Small intestine (tissue), 7 donors: ENCODE measurements at regions not wholly inside any gene's neighbourhood (a gene's known extent, or its start where the extent isn't known, plus 50 kb on each side); places are given as distances from the start of the nearest gene placed in this dataset.

Experiments used
- DNase-seq, 2 donors: peaks; one replicate each; pipeline versions ENCODE4 v3.0.0 to v3.0.0-alpha.2; 2013
- FAIRE-seq: peaks from 2 replicates; lab custom pipeline; 2012; peaks lifted over from hg19 to GRCh38; lab: Jason Lieb, UNC
- H3K27ac ChIP-seq, 3 donors: one replicate each; pipeline ENCODE4 v1.5.1; 2013; ENCODE audit warnings: low read length in 2 of 3, mild to moderate bottlenecking in 2 of 3, control low read depth in 1 of 3, inconsistent platforms in 1 of 3, low read depth in 1 of 3, moderate library complexity in 1 of 3
- H3K27me3 ChIP-seq, 3 donors: one replicate each; pipeline ENCODE4 v1.6.1; 2013; ENCODE audit warnings: low read length in 3 of 3, inconsistent platforms in 1 of 3; ENCODE audit not compliant: control insufficient read depth in 3 of 3, insufficient read depth in 3 of 3
- H3K36me3 ChIP-seq, 3 donors: one replicate each; pipeline ENCODE4 v1.6.1; 2013; ENCODE audit warnings: low read length in 3 of 3, inconsistent platforms in 1 of 3, low read depth in 1 of 3, mild to moderate bottlenecking in 1 of 3, moderate library complexity in 1 of 3; ENCODE audit not compliant: control insufficient read depth in 3 of 3, insufficient read depth in 2 of 3
- H3K4me1 ChIP-seq, 3 donors: one replicate each; pipeline ENCODE4 v1.6.1; 2013; ENCODE audit warnings: low read length in 2 of 3, inconsistent platforms in 1 of 3, low read depth in 1 of 3, mild to moderate bottlenecking in 1 of 3, moderate library complexity in 1 of 3; ENCODE audit not compliant: control insufficient read depth in 3 of 3, insufficient read depth in 2 of 3
- H3K4me3 ChIP-seq, 3 donors: one replicate each; pipeline ENCODE4 v1.5.1; 2013; ENCODE audit warnings: low read length in 3 of 3, control low read depth in 1 of 3, inconsistent platforms in 1 of 3, low read depth in 1 of 3, mild to moderate bottlenecking in 1 of 3, moderate library complexity in 1 of 3
- H3K9me3 ChIP-seq, 2 donors: one replicate each; pipeline ENCODE4 v1.6.1; 2013; ENCODE audit warnings: low read depth in 1 of 2, low read length in 1 of 2; ENCODE audit not compliant: control insufficient read depth in 2 of 2, insufficient read depth in 1 of 2
- WGBS, 3 donors: extraction: QIAGEN DNeasy Blood & Tissue Kit; methylation state at CpG; one replicate each; pipeline ENCODE4 v1.1.7; 2013; 5-methylcytosine and 5-hydroxymethylcytosine counted together
- donor health status: healthy with polysubstance abuse.
- donor health status: control.
- donor health status: control.
- donor health status: Bipolar disorder and iron deficiency.
- donor health status: healthy.

GRCh38 chr22:47374901-47375575, 612.6 kb downstream of the TBC1D22A start:
- H3K4me1 ChIP-seq, result no peaks in the 10 kb centered on the region
- no peak for FAIRE-seq
- H3K36me3 ChIP-seq, result no peaks in the 10 kb centered on the region
- peaks cover 0 to 3% of the 10 kb centered on the region in 2 donors for H3K9me3 ChIP-seq
- H3K27ac ChIP-seq, result no peak overlapping the region
- H3K27me3 ChIP-seq, result no peaks in the 10 kb centered on the region
- H3K4me3 ChIP-seq, result no peak overlapping the region
- no peak for DNase-seq
- WGBS, 3 donors, result 49 to 78% (median 57%) methylated on average over 18 of the region's 18 CpGs

- Histone ChIP-seq H3K27me3 (no peaks in the 10 kb centered on the region), H3K27ac (no peak overlapping the region), H3K4me1 (no peaks in the 10 kb centered on the region), H3K9me3 (peaks cover 0 to 3% of the 10 kb centered on the region in 2 donors), H3K4me3 (no peak overlapping the region), H3K36me3 (no peaks in the 10 kb centered on the region)
- WGBS, 3 donors, result 85 to 89% (median 85%) methylated on average over 15 of the region's 15 CpGs
- no peak for FAIRE-seq
- no peak for DNase-seq
Measured at GRCh38 chr22:47374273-47374771, 611.9 kb downstream of the TBC1D22A start.

DNA sequence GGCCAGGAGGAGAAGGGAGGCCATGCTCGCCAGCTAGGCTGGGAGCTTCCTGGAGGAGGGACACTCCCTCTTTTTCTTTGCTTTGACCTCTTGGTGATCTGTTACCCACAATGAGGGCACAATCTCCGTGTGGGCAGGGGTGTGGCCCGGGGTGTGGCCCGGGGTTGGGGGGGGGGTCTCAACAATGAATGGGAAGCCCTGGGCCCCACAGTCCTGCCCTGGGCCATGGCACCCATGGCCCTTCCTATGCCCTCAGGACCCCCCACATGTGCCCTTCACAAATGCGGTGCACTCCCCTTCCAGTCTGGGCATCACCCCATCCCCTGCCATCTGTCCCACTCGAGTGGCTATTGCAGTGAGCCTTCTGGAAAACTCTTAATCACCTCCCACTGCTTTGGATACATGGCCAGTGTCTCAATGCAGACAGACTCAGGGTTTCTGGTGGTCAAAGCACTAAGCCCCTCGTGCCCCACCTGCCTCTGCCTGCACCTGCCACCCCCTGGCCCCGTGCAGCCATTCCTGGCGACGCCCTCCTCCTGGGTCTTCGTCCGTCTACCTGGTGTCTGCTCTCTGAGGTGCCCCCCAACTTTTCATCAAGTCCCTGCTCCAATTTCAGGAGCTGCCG, 611.3 kb downstream of the TBC1D22A start:
- H3K4me1 ChIP-seq, result no peaks in the 10 kb centered on the region
- H3K27me3 ChIP-seq, result no peaks in the 10 kb centered on the region
- DNase-seq, result no peak
- no peak overlapping the region for H3K4me3 ChIP-seq
- H3K9me3 ChIP-seq, result peaks cover 0 to 3% of the 10 kb centered on the region in 2 donors
- 66 to 75% (median 68%) methylated on average over 12 to 13 of the region's 13 CpGs for WGBS, 3 donors
- H3K36me3 ChIP-seq, result no peaks in the 10 kb centered on the region
- no peak for FAIRE-seq
- no peak overlapping the region for H3K27ac ChIP-seq

DNA sequence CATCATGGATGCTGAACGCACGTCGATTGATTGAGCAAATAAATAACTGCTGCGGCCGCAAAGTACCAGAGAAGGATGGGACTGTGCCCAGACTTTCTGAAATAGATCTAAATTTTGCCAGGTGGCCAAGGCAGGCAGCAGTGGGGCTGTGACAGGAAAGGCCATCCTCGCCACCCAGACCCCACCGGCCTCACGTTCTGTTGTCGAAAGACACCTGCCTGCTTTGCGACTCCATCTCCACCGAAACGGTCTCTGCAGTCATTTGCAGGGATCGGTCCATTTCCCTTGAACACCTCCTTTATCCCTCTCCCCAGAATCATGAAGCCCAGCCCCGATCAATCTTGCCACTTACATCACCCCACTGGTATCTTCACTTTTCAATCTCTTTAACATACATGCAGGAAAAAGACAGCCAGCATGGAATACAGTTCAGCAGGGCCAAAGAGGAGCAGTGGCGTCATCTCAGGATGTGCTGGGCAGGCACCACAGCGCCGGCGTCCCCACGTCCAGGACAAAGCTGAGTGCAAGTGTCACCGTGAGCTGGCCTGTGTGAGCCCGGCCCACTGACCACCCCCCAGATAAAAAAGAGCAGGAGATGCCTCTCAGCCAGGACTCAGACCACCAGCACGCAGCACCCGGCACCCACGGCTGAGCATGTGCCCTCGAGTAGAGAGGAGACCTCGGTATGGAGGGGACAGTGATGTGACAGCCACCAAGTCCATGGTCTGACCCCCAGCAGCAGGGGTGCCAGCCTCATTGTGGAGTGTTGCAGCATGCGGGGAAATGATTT, 610.3 kb downstream of the TBC1D22A start:
- H3K9me3 ChIP-seq, result peaks cover 0 to 5% of the 10 kb centered on the region in 2 donors
- H3K36me3 ChIP-seq, result no peaks in the 10 kb centered on the region
- H3K27ac ChIP-seq, result no peak overlapping the region
- 86 to 91% (median 86%) methylated on average over 27 of the region's 27 CpGs for WGBS, 3 donors
- H3K4me3 ChIP-seq, result no peak overlapping the region
- FAIRE-seq (no peak), DNase-seq (no peak)
- no peaks in the 10 kb centered on the region for H3K4me1 ChIP-seq
- no peaks in the 10 kb centered on the region for H3K27me3 ChIP-seq

- Histone ChIP-seq H3K9me3 (peaks cover 0 to 5% of the 10 kb centered on the region in 2 donors), H3K4me3 (no peak overlapping the region), H3K27me3 (peaks cover 0 to 3% (median 0%) of the 10 kb centered on the region in 3 donors), H3K4me1 (no peaks in the 10 kb centered on the region), H3K36me3 (no peaks in the 10 kb centered on the region), H3K27ac (no peak overlapping the region)
- DNase-seq (no peak), FAIRE-seq (no peak)
- WGBS, 3 donors, result 77 to 85% (median 78%) methylated on average over 15 of the region's 15 CpGs
Measured at GRCh38 chr22:47372111-47372581, 609.7 kb downstream of the TBC1D22A start.

- DNase-seq, result no peak
- Histone ChIP-seq H3K27me3 (peaks cover 0 to 3% (median 0%) of the 10 kb centered on the region in 3 donors), H3K36me3 (no peaks in the 10 kb centered on the region), H3K4me3 (no peak overlapping the region), H3K27ac (no peak overlapping the region), H3K4me1 (no peaks in the 10 kb centered on the region), H3K9me3 (peaks cover 0 to 5% of the 10 kb centered on the region in 2 donors)
- no peak for FAIRE-seq
- 59 to 77% (median 63%) methylated on average over 15 of the region's 15 CpGs for WGBS, 3 donors
Measured at GRCh38 chr22:47371263-47372090, 609.0 kb downstream of the TBC1D22A start.

DNA sequence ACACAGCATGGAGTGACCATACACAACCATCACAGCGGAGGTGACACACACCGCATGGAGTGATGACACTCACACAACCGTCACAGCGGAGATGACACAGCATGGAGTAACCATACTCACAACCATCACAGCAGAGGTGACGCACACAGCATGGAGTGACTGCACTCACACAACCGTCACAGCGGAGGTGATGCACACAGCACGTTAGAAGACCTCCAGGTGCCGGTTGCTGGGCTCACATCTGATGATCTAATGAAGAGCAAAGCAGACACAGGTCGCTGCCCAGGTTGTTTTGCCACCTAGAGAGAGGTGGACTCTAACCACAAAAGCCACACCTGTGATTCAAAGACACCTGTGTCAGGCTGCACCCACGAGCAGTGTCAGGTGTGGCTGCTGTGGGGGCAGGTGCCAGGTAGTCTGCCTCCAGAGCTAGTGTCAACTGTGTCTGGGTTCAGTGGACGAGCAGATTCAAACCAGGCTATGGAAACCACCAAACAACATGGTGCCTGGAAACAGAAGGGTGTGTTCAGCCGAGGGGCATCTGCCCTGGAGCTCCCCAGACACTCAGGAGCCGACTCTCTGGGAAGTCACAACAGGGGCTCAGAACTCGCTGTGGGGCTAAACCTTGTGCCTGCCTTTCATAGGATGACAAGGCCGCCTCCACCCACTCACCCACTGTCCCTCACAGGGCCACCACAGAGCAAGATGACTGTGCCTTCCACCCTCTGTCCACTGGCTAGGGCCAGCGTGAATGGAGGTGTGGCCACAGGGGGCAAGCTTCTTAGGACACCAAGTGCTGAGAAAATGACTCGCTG, 608.2 kb downstream of the TBC1D22A start:
- DNase-seq, result no peak
- no peaks in the 10 kb centered on the region for H3K36me3 ChIP-seq
- peaks cover 0 to 3% (median 0%) of the 10 kb centered on the region in 3 donors for H3K27me3 ChIP-seq
- H3K9me3 ChIP-seq, result peaks cover 0 to 5% of the 10 kb centered on the region in 2 donors
- FAIRE-seq, result no peak
- no peaks in the 10 kb centered on the region for H3K4me1 ChIP-seq
- H3K27ac ChIP-seq, result no peak overlapping the region
- 65 to 78% (median 69%) methylated on average over 18 of the region's 18 CpGs for WGBS, 3 donors
- no peak overlapping the region for H3K4me3 ChIP-seq
